ENCODE measurements at regions not wholly inside any gene's neighbourhood (a gene's known extent, or its start where the extent isn't known, plus 50 kb on each side); places are given as distances from the start of the nearest gene placed in this dataset.

GRCh38 chr3:168617658-168618057 is 521.9 kb upstream of the GOLIM4 start:
- no peak for TF ChIP-seq CTCF (IDR thresholded peaks at IDR 0.05; ENCODE audit: borderline replicate concordance)
- Histone ChIP-seq H3K27me3 (ENCODE audit: low read depth) (peaks cover 2% of the 10 kb centered on the region), H3K9me3 (replicated peaks) (no peaks in the 10 kb centered on the region), H3K4me1 (no peaks in the 10 kb centered on the region), H3K36me3 (no peaks in the 10 kb centered on the region), H3K4me3 (no peak overlapping the region), H3K27ac (replicated peaks) (no peak overlapping the region)
- no peak for DNase-seq
- intact Hi-C loops (cut with micrococcal nuclease), result no loop called here

GRCh38 chr3:168616915-168617314 is 521.2 kb upstream of the GOLIM4 start:
- Histone ChIP-seq H3K4me1 (no peaks in the 10 kb centered on the region), H3K4me3 (no peak overlapping the region), H3K36me3 (no peaks in the 10 kb centered on the region), H3K9me3 (replicated peaks) (no peaks in the 10 kb centered on the region), H3K27ac (replicated peaks) (no peak overlapping the region), H3K27me3 (ENCODE audit: low read depth) (peaks cover 9% of the 10 kb centered on the region)
- DNase-seq, result no peak
- intact Hi-C loops (cut with micrococcal nuclease), result no loop called here
- no peak for TF ChIP-seq CTCF (IDR thresholded peaks at IDR 0.05; ENCODE audit: borderline replicate concordance)

- Histone ChIP-seq H3K4me3 (no peak overlapping the region), H3K27ac (replicated peaks) (no peak overlapping the region), H3K9me3 (replicated peaks) (no peaks in the 10 kb centered on the region), H3K27me3 (ENCODE audit: low read depth) (peaks cover 11% of the 10 kb centered on the region), H3K36me3 (no peaks in the 10 kb centered on the region), H3K4me1 (no peaks in the 10 kb centered on the region)
- DNase-seq, result no peak
- intact Hi-C loops (cut with micrococcal nuclease), result no loop called here
- no peak for TF ChIP-seq CTCF (IDR thresholded peaks at IDR 0.05; ENCODE audit: borderline replicate concordance)
Measured at GRCh38 chr3:168615493-168616020, 519.8 kb upstream of the GOLIM4 start.

- intact Hi-C loops (cut with micrococcal nuclease), result no loop called here
- no peak for TF ChIP-seq CTCF (IDR thresholded peaks at IDR 0.05; ENCODE audit: borderline replicate concordance)
- H3K36me3 ChIP-seq, result no peaks in the 10 kb centered on the region
- no peak overlapping the region for H3K4me3 ChIP-seq
- no peaks in the 10 kb centered on the region for H3K4me1 ChIP-seq
- peaks cover 15% of the 10 kb centered on the region for H3K27me3 ChIP-seq (ENCODE audit: low read depth)
- no peak overlapping the region for H3K27ac ChIP-seq (replicated peaks)
- no peak for DNase-seq
- H3K9me3 ChIP-seq (replicated peaks), result no peaks in the 10 kb centered on the region
Measured at GRCh38 chr3:168613151-168613550, 517.4 kb upstream of the GOLIM4 start.

GRCh38 chr3:168612671-168613070 is 516.9 kb upstream of the GOLIM4 start:
- intact Hi-C loops (cut with micrococcal nuclease), result no loop called here
- H3K9me3 ChIP-seq (replicated peaks), result no peaks in the 10 kb centered on the region
- no peak overlapping the region for H3K4me3 ChIP-seq

More at GRCh38 chr3:168612671-168613070, 516.9 kb upstream of the GOLIM4 start:
- no peak for DNase-seq
- TF ChIP-seq CTCF (IDR thresholded peaks at IDR 0.05; ENCODE audit: borderline replicate concordance), result no peak
- peaks cover 15% of the 10 kb centered on the region for H3K27me3 ChIP-seq (ENCODE audit: low read depth)
- H3K36me3 ChIP-seq, result no peaks in the 10 kb centered on the region
- H3K4me1 ChIP-seq, result no peaks in the 10 kb centered on the region
- no peak overlapping the region for H3K27ac ChIP-seq (replicated peaks)
